KMS-11 (cell line): ENCODE measurements at regions not wholly inside any gene's neighbourhood (a gene's known extent, or its start where the extent isn't known, plus 50 kb on each side); places are given as distances from the start of the nearest gene placed in this dataset.

ENCODE experiments used
- H2AFZ ChIP-seq: fragments of 200-600 bp; sonication (generic); 2 replicates; pipeline ENCODE4 v1.6.1; 2016; ENCODE audit warnings: antibody characterized with exemption, mixed run types, low read depth
- H3K27ac ChIP-seq: fragments of 200-600 bp; sonication (generic); 2 replicates; pipeline ENCODE4 v1.6.1; 2016; ENCODE audit warnings: mild to moderate bottlenecking, mixed run types
- H3K27me3 ChIP-seq: fragments of 200-600 bp; sonication (generic); 2 replicates; pipeline ENCODE4 v1.6.1; 2017; ENCODE audit warnings: mild to moderate bottlenecking, low read depth, mixed run types, moderate library complexity; ENCODE audit not compliant: insufficient read depth
- H3K36me3 ChIP-seq: fragments of 200-600 bp; sonication (generic); 2 replicates; pipeline ENCODE4 v1.6.1; 2017; ENCODE audit warnings: mild to moderate bottlenecking, mixed run types; ENCODE audit not compliant: insufficient read depth
- H3K4me1 ChIP-seq: fragments of 200-600 bp; sonication (generic); 2 replicates; pipeline ENCODE4 v1.6.1; 2016; ENCODE audit warnings: mild to moderate bottlenecking, low read depth, mixed run types; ENCODE audit not compliant: poor library complexity, severe bottlenecking
- H3K4me2 ChIP-seq: fragments of 200-600 bp; sonication (generic); 2 replicates; pipeline ENCODE4 v1.7.0; 2016; ENCODE audit warnings: mild to moderate bottlenecking, mixed run types
- H3K4me3 ChIP-seq: fragments of 200-600 bp; sonication (generic); IDR thresholded peaks from 2 replicates; pipeline ENCODE4 v1.6.1; 2017; ENCODE audit warnings: low read depth, low read length, mixed read lengths; ENCODE audit not compliant: insufficient read depth
- H3K79me2 ChIP-seq: fragments of 200-600 bp; sonication (generic); 2 replicates; pipeline ENCODE4 v1.6.1; 2016; ENCODE audit warnings: low read depth, mixed run types; ENCODE audit not compliant: insufficient read depth
- H3K9ac ChIP-seq: fragments of 200-600 bp; sonication (generic); 2 replicates; pipeline ENCODE4 v1.6.1; 2016; ENCODE audit warnings: mild to moderate bottlenecking, mixed run types
- H4K20me1 ChIP-seq: fragments of 200-600 bp; sonication (generic); 2 replicates; pipeline ENCODE4 v1.6.1; 2016; ENCODE audit warnings: mild to moderate bottlenecking, mixed run types; ENCODE audit not compliant: insufficient read depth
- TF ChIP-seq, protein P1 (sequence below): fragments of 200-600 bp; sonication (generic); conservative IDR thresholded peaks from 2 replicates; pipeline ENCODE4 v1.6.1; 2017; ENCODE audit warnings: low read depth, mild to moderate bottlenecking, antibody characterized with exemption, low read length, moderate library complexity, mixed read lengths

DNA sequence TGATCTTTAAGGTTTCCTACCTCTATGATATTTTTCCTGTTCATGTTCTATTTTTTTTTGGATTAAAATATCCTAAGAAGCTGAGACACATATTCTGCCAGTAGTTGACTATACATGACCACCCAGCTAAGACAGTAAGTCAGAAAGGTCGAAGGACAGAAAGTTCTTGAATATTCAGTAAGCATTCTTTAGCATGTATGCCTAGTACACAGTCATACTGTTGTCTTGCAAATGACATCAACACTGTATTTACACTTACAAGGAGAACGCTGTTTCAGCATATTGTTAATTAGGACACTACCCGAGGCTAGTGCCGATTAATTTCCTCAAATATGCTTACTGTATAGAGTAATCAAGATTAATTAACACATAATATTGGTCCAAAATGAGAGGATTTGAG is 300.6 kb downstream of the STIM2 start:
- Histone ChIP-seq H3K36me3 (no peaks in the 10 kb centered on the region), H3K79me2 (no peaks in the 10 kb centered on the region), H3K27ac (no peak overlapping the region), H3K4me2 (no peak overlapping the region), H3K4me1 (no peaks in the 10 kb centered on the region), H3K27me3 (no peaks in the 10 kb centered on the region), H3K9ac (no peak overlapping the region), H3K4me3 (no peak overlapping the region), H2AFZ (no peak overlapping the region), H4K20me1 (no peaks in the 10 kb centered on the region)
- TF ChIP-seq, protein P1, sequence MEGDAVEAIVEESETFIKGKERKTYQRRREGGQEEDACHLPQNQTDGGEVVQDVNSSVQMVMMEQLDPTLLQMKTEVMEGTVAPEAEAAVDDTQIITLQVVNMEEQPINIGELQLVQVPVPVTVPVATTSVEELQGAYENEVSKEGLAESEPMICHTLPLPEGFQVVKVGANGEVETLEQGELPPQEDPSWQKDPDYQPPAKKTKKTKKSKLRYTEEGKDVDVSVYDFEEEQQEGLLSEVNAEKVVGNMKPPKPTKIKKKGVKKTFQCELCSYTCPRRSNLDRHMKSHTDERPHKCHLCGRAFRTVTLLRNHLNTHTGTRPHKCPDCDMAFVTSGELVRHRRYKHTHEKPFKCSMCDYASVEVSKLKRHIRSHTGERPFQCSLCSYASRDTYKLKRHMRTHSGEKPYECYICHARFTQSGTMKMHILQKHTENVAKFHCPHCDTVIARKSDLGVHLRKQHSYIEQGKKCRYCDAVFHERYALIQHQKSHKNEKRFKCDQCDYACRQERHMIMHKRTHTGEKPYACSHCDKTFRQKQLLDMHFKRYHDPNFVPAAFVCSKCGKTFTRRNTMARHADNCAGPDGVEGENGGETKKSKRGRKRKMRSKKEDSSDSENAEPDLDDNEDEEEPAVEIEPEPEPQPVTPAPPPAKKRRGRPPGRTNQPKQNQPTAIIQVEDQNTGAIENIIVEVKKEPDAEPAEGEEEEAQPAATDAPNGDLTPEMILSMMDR = no peak

DNA sequence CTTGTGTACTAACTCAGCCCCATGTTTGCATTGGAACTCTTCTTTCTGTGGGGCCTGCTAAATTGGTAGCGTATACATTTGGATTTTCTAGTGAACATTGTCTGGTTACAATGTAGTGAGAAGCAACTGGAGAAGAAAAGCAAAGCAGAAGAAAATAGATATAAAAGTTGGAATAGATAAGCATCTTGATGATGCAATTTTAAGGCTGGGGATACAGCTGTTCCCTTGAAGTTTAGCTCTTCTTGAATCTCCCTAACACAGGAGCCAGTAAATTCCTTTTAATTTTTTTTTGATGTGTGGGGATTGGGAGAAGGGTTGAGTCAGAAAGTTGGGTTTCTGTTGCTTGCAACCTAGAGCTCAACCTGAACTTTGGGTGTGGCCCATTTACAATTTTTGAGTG is 308.1 kb downstream of the STIM2 start:
- Histone ChIP-seq H4K20me1 (no peaks in the 10 kb centered on the region), H3K4me2 (no peak overlapping the region), H3K4me1 (no peaks in the 10 kb centered on the region), H3K36me3 (no peaks in the 10 kb centered on the region), H3K79me2 (no peaks in the 10 kb centered on the region), H3K27ac (no peak overlapping the region), H3K4me3 (no peak overlapping the region), H3K9ac (no peak overlapping the region), H3K27me3 (no peaks in the 10 kb centered on the region), H2AFZ (no peak overlapping the region)
- TF ChIP-seq, protein P1 = no peak

DNA sequence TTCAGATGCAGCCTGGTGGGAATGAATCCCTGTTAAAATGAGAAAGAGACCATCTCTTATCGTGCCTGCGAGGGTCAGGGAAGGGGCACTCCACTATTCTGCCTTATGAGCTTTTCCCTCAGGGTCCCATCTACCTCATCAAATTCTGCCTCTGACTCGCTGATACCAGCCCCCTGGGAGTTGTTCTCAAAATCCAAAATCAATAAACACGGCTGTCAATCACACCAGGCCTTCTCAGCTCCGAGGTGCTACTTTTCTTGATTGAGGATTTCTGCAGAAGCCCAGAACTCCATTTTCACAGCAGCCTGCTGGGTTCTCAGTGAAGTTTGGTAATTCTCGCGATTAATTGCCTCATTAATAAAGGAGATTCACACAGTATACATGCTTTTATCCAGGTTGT is 312.6 kb downstream of the STIM2 start:
- TF ChIP-seq, protein P1 = no peak
- Histone ChIP-seq H3K9ac (no peak overlapping the region), H3K27me3 (no peaks in the 10 kb centered on the region), H3K4me3 (no peak overlapping the region), H3K79me2 (no peaks in the 10 kb centered on the region), H3K4me1 (no peaks in the 10 kb centered on the region), H2AFZ (no peak overlapping the region), H4K20me1 (no peaks in the 10 kb centered on the region), H3K36me3 (no peaks in the 10 kb centered on the region), H3K27ac (no peak overlapping the region), H3K4me2 (no peak overlapping the region)

DNA sequence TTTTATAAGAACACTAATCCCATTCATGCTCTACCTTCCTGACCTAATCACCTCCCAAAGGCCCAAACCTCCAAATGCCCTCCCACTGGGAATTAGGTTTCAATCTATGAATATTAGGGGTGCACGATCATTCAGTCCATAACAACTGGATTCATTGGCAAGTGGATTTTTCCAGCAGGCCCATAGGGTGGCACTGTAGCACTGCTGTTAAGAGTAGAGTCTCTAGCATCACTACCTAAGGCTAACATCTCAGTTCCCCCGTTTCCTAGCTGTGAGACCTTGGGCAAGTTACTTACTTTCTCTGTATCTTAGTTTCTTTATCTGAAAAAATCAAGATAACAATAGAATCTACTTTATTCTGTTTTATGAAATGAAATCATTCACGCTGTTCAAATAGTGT is 315.8 kb downstream of the STIM2 start:
- TF ChIP-seq, protein P1 = no peak
- H3K4me1 ChIP-seq = no peaks in the 10 kb centered on the region
- H3K27me3 ChIP-seq = no peaks in the 10 kb centered on the region
- H3K27ac ChIP-seq = no peak overlapping the region
- no peaks in the 10 kb centered on the region for H4K20me1 ChIP-seq
- no peak overlapping the region for H3K4me2 ChIP-seq
- no peaks in the 10 kb centered on the region for H3K36me3 ChIP-seq
- no peaks in the 10 kb centered on the region for H3K79me2 ChIP-seq
- H2AFZ ChIP-seq = no peak overlapping the region
- no peak overlapping the region for H3K9ac ChIP-seq
- no peak overlapping the region for H3K4me3 ChIP-seq

DNA sequence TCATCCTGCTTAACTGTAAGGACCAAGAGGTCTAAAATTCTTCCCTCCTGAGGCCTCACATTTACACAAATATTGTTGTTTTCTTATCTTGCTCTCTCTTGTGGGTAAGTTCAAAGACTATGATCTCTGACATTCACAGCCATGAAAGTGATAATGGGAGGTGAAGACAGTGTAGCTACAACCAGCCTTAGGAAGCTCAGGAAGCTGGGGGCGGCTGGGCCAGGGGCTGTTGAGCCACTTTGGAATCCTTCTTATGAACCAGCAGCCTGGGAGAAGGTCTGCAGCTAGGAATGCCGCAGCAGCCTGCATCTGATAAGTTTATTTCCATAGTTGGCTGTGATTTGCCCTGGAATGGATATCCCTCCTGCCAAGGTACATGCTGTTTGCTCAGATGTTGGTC is 316.2 kb downstream of the STIM2 start:
- Histone ChIP-seq H2AFZ (no peak overlapping the region), H3K4me2 (no peak overlapping the region), H3K27ac (no peak overlapping the region), H3K9ac (no peak overlapping the region), H4K20me1 (no peaks in the 10 kb centered on the region), H3K36me3 (no peaks in the 10 kb centered on the region), H3K4me1 (no peaks in the 10 kb centered on the region), H3K4me3 (no peak overlapping the region), H3K79me2 (no peaks in the 10 kb centered on the region), H3K27me3 (no peaks in the 10 kb centered on the region)
- TF ChIP-seq, protein P1 = no peak
